Subcutaneous abdominal adipose tissue (tissue), 5 donors: ENCODE measurements at regions not wholly inside any gene's neighbourhood (a gene's known extent, or its start where the extent isn't known, plus 50 kb on each side); places are given as distances from the start of the nearest gene placed in this dataset.
"Not testable (repeated sequence)": the region's sequence is repeated elsewhere in the genome, so short reads cannot be mapped to it uniquely, and the experiment has no call there.

Experiments
- H3K27ac ChIP-seq: one replicate; pipeline ENCODE4 v1.7.0; 2013; ENCODE audit warnings: low read depth, mild to moderate bottlenecking, inconsistent platforms, low read length, moderate library complexity
- H3K27me3 ChIP-seq, 5 donors: one replicate each; pipeline ENCODE4 v1.7.0; 2013; ENCODE audit warnings: low read length in 5 of 5, inconsistent platforms in 1 of 5; ENCODE audit not compliant: control insufficient read depth in 5 of 5, insufficient read depth in 4 of 5
- H3K36me3 ChIP-seq, 5 donors: one replicate each; pipeline ENCODE4 v1.7.0; 2013; ENCODE audit warnings: low read length in 5 of 5; ENCODE audit not compliant: control insufficient read depth in 5 of 5, insufficient read depth in 5 of 5
- H3K4me1 ChIP-seq, 5 donors: one replicate each; pipeline ENCODE4 v1.7.0; 2013; ENCODE audit warnings: low read length in 5 of 5, mild to moderate bottlenecking in 3 of 5, moderate library complexity in 1 of 5; ENCODE audit not compliant: control insufficient read depth in 5 of 5, insufficient read depth in 5 of 5
- H3K4me3 ChIP-seq, 5 donors: one replicate each; pipeline ENCODE4 v1.7.0; 2013; ENCODE audit warnings: low read length in 5 of 5, low read depth in 1 of 5
- H3K9ac ChIP-seq, 5 donors: one replicate each; pipeline ENCODE4 v1.7.0; 2013; ENCODE audit warnings: low read length in 5 of 5, mild to moderate bottlenecking in 4 of 5, moderate library complexity in 3 of 5
- H3K9me3 ChIP-seq, 5 donors: one replicate each; pipeline ENCODE4 v1.7.0; 2013; ENCODE audit warnings: low read length in 5 of 5; ENCODE audit not compliant: control insufficient read depth in 5 of 5
- donor health status: healthy.
- donor health status: healthy.
- donor health status: healthy.
- donor health status: healthy.
- donor health status: healthy.

DNA sequence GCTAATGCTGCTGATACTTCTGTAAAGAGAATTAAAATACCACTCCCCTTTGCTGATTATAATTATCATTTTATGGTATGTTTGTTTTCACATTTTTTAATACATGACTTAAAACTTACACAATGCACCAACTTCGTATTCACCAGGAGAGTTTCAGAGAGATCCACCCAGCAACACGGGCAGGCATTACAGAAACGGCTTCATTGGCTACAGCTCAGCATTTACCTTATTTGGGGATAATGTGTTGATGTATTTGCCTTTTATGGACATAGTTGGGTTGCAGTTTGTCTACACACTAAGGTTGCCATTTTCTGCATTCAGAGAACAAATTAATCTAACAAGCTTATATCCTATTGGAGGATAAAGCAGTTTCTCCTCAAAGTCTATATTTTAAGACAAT is 423.6 kb downstream of the PRDM9 start:
- Histone ChIP-seq H3K27me3 (no peaks in the 10 kb centered on the region), H3K4me1 (no peaks in the 10 kb centered on the region), H3K4me3 (no peak overlapping the region), H3K9me3 (no peaks in the 10 kb centered on the region), H3K27ac (no peak overlapping the region), H3K36me3 (no peaks in the 10 kb centered on the region), H3K9ac (no peak overlapping the region)

DNA sequence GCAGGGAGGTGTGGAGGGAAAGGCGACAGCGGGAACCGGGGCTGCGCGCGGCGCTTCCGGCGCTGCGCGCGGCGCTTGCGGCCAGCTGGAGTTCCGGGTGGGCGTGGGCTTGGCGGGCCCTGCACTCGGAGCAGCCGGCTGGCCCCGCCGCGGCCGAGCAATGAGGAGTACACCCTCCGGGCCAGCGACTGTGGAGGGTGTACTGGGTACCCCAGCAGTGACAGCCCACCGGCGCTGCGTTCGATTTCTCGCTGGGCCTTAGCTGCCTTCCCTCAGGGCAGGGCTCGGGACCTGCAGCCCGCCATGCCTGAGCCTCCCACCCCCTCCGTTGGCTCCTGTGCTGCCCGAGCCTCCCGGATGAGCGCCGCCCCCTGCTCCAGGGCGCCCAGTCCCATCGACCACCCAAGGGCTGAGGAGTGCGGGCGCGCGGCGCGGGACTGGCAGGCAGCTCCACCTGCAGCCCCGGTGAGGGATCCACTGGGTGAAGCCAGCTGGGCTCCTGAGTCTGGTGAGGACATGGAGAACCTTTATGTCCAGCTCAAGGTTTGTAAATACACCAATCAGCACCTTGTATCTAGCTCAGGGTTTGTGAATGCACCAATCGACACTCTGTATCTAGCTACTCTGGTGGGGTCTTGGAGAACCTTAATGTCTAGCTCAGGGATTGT is 444.0 kb downstream of the PRDM9 start:
- not testable (repeated sequence) for H3K36me3 ChIP-seq, H3K9ac ChIP-seq, H3K27me3 ChIP-seq, H3K4me3 ChIP-seq, H3K27ac ChIP-seq, H3K9me3 ChIP-seq, H3K4me1 ChIP-seq

GRCh38 chr5:23963449-23963848 is 456.0 kb downstream of the PRDM9 start:
- H3K9ac ChIP-seq, result no peak overlapping the region
- H3K36me3 ChIP-seq, result no peaks in the 10 kb centered on the region
- no peak overlapping the region for H3K27ac ChIP-seq
- H3K4me3 ChIP-seq, result no peak overlapping the region
- peaks cover 0 to 2% (median 0%) of the 10 kb centered on the region in 5 donors for H3K9me3 ChIP-seq
- H3K27me3 ChIP-seq, result no peaks in the 10 kb centered on the region
- no peaks in the 10 kb centered on the region for H3K4me1 ChIP-seq

DNA sequence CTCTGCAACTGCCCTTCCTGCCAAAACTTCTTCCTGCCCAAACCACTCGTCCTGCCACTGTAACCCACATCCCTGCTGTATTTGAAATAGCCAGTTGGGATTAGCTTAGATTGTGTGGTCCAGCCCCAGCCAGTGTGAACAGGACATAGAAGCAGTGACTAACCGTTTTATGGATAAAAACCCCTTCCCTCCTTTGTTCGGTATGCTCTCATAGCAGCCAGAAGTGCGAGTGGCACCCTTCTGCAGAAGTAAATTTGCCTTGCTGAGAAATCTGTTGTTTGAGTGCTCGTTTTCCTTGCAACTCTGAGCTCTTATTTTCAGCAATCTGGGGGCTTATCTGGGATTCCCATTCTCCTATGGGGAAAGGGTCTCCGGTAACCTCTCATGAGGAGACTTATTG is 470.0 kb downstream of the PRDM9 start:
- Histone ChIP-seq H3K27me3 (no peaks in the 10 kb centered on the region), H3K9ac (no peak overlapping the region), H3K36me3 (no peaks in the 10 kb centered on the region), H3K4me1 (no peaks in the 10 kb centered on the region), H3K4me3 (no peak overlapping the region), H3K27ac (no peak overlapping the region), H3K9me3 (peaks cover 6 to 16% (median 11%) of the 10 kb centered on the region in 5 donors)

GRCh38 chr5:23977997-23978396 is 470.6 kb downstream of the PRDM9 start:
- Histone ChIP-seq H3K27ac (no peak overlapping the region), H3K9ac (no peak overlapping the region), H3K4me1 (no peaks in the 10 kb centered on the region), H3K4me3 (peak overlapping the region in 1 of 5 donors; percentile 0), H3K36me3 (no peaks in the 10 kb centered on the region), H3K9me3 (peaks cover 6 to 16% (median 11%) of the 10 kb centered on the region in 5 donors), H3K27me3 (no peaks in the 10 kb centered on the region)

GRCh38 chr5:23991406-23991805 is 484.0 kb downstream of the PRDM9 start:
- no peaks in the 10 kb centered on the region for H3K9me3 ChIP-seq
- no peaks in the 10 kb centered on the region for H3K4me1 ChIP-seq
- no peak overlapping the region for H3K27ac ChIP-seq
- H3K9ac ChIP-seq, result no peak overlapping the region
- H3K4me3 ChIP-seq, result no peak overlapping the region
- no peaks in the 10 kb centered on the region for H3K36me3 ChIP-seq
- no peaks in the 10 kb centered on the region for H3K27me3 ChIP-seq

- Histone ChIP-seq H3K4me3 (no peak overlapping the region), H3K36me3 (no peaks in the 10 kb centered on the region), H3K27ac (no peak overlapping the region), H3K9ac (no peak overlapping the region), H3K9me3 (peaks cover 0 to 3% (median 0%) of the 10 kb centered on the region in 5 donors), H3K4me1 (no peaks in the 10 kb centered on the region), H3K27me3 (no peaks in the 10 kb centered on the region)
These were observed 487.4 kb downstream of the PRDM9 start for GRCh38 chr5:23994581-23995370.

- Histone ChIP-seq H3K27me3 (no peaks in the 10 kb centered on the region), H3K36me3 (no peaks in the 10 kb centered on the region), H3K4me1 (no peaks in the 10 kb centered on the region), H3K9me3 (peaks cover 0 to 3% (median 0%) of the 10 kb centered on the region in 5 donors), H3K9ac (no peak overlapping the region), H3K4me3 (no peak overlapping the region), H3K27ac (no peak overlapping the region)
These were observed 489.1 kb downstream of the PRDM9 start for GRCh38 chr5:23996525-23996924.

GRCh38 chr5:24005384-24005783 is 498.0 kb downstream of the PRDM9 start:
- H3K27me3 ChIP-seq, result no peaks in the 10 kb centered on the region
- H3K36me3 ChIP-seq, result no peaks in the 10 kb centered on the region
- no peak overlapping the region for H3K27ac ChIP-seq

GRCh38 chr5:24017710-24018109 is 510.3 kb downstream of the PRDM9 start:
- peaks cover under 1 to 11% (median 9%) of the 10 kb centered on the region in 5 donors for H3K9me3 ChIP-seq
- not testable (repeated sequence) for H3K36me3 ChIP-seq, H3K4me1 ChIP-seq, H3K27ac ChIP-seq, H3K4me3 ChIP-seq, H3K27me3 ChIP-seq, H3K9ac ChIP-seq

More at GRCh38 chr5:24005384-24005783, 498.0 kb downstream of the PRDM9 start:
- no peak overlapping the region for H3K4me3 ChIP-seq
- H3K9me3 ChIP-seq, result peaks cover 0 to 4% (median 0%) of the 10 kb centered on the region in 5 donors
- no peak overlapping the region for H3K9ac ChIP-seq
- no peaks in the 10 kb centered on the region for H3K4me1 ChIP-seq
